Liver (tissue), 8 donors: ENCODE measurements at regions not wholly inside any gene's neighbourhood (a gene's known extent, or its start where the extent isn't known, plus 50 kb on each side); places are given as distances from the start of the nearest gene placed in this dataset.

ENCODE experiments used
- DNase-seq: peaks from one replicate; pipeline ENCODE4 v3.0.0-alpha.2; 2017; ENCODE audit warnings: low spot score
- H3K27ac ChIP-seq, 2 donors: one replicate each; pipeline ENCODE4 v1.7.0; 2013; ENCODE audit warnings: inconsistent platforms in 2 of 2, low read length in 2 of 2, control low read depth in 1 of 2, low read depth in 1 of 2, mild to moderate bottlenecking in 1 of 2
- H3K27me3 ChIP-seq, 4 donors: one replicate each; pipeline versions ENCODE4 v1.6.1 to v1.7.0; 2013; ENCODE audit warnings: low read length in 3 of 4, inconsistent platforms in 1 of 4, mild to moderate bottlenecking in 1 of 4, moderate library complexity in 1 of 4; ENCODE audit not compliant: control insufficient read depth in 4 of 4, insufficient read depth in 4 of 4
- H3K36me3 ChIP-seq, 4 donors: one replicate each; pipeline versions ENCODE4 v1.6.1 to v1.7.0; 2013; ENCODE audit warnings: low read length in 3 of 4, mild to moderate bottlenecking in 3 of 4, low read depth in 1 of 4, moderate library complexity in 1 of 4; ENCODE audit not compliant: control insufficient read depth in 4 of 4, insufficient read depth in 3 of 4
- H3K4me1 ChIP-seq, 4 donors: one replicate each; pipeline versions ENCODE4 v1.6.1 to v1.7.0; 2013; ENCODE audit warnings: low read length in 3 of 4, mild to moderate bottlenecking in 3 of 4, moderate library complexity in 1 of 4; ENCODE audit not compliant: control insufficient read depth in 4 of 4, insufficient read depth in 4 of 4
- H3K4me3 ChIP-seq, 3 donors: one replicate each; pipeline versions ENCODE4 v1.6.1 to v1.7.0; 2013; ENCODE audit warnings: low read length in 3 of 3, control low read depth in 1 of 3, low read depth in 1 of 3, mild to moderate bottlenecking in 1 of 3
- H3K9ac ChIP-seq, 2 donors: one replicate each; pipeline ENCODE4 v1.7.0; 2013; ENCODE audit warnings: low read length in 2 of 2, mild to moderate bottlenecking in 2 of 2, moderate library complexity in 2 of 2, control low read depth in 1 of 2, low read depth in 1 of 2
- H3K9me3 ChIP-seq, 4 donors: one replicate each; pipeline versions ENCODE4 v1.6.1 to v1.7.0; 2013; ENCODE audit warnings: low read length in 3 of 4; ENCODE audit not compliant: control insufficient read depth in 4 of 4
- EGR1 ChIP-seq, 2 donors: IDR thresholded peaks; 2 replicates each; pipeline ENCODE4 v1.6.1; 2016 to 2018; ENCODE audit warnings: antibody characterized with exemption in 2 of 2, low read depth in 2 of 2
- FOXA1 ChIP-seq: IDR thresholded peaks from 2 replicates; pipeline ENCODE4 v1.6.1; 2016; ENCODE audit warnings: antibody characterized with exemption
- FOXA2 ChIP-seq: IDR thresholded peaks from 2 replicates; pipeline ENCODE4 v1.6.1; 2016; ENCODE audit warnings: antibody characterized with exemption
- GABPA ChIP-seq, 2 donors: IDR thresholded peaks in 1 of 2; conservative IDR thresholded peaks in 1 of 2; 2 replicates each; pipeline ENCODE4 v1.6.1; 2016; ENCODE audit warnings: antibody characterized with exemption in 2 of 2, mild to moderate bottlenecking in 1 of 2, moderate library complexity in 1 of 2
- HNF4A ChIP-seq, 2 donors: conservative IDR thresholded peaks; 2 replicates each; pipeline ENCODE4 v1.6.1; 2016; ENCODE audit warnings: antibody characterized with exemption in 2 of 2, mild to moderate bottlenecking in 2 of 2
- HNF4G ChIP-seq: IDR thresholded peaks from 2 replicates; pipeline ENCODE4 v1.6.1; 2016; ENCODE audit warnings: antibody characterized with exemption
- JUND ChIP-seq, 2 donors: IDR thresholded peaks; 2 replicates each; pipeline ENCODE4 v1.6.1; 2016; ENCODE audit warnings: antibody characterized with exemption in 2 of 2
- RAD21 ChIP-seq, 2 donors: IDR thresholded peaks; 2 replicates each; pipeline ENCODE4 v1.6.1; 2016; ENCODE audit warnings: antibody characterized with exemption in 2 of 2, mild to moderate bottlenecking in 2 of 2
- RXRA ChIP-seq, 2 donors: IDR thresholded peaks; 2 replicates each; pipeline ENCODE4 v1.6.1; 2017 to 2018; ENCODE audit warnings: antibody characterized with exemption in 2 of 2, mild to moderate bottlenecking in 1 of 2
- SP1 ChIP-seq: IDR thresholded peaks from 2 replicates; pipeline ENCODE4 v1.6.1; 2018; ENCODE audit warnings: antibody characterized with exemption, mild to moderate bottlenecking
- TAF1 ChIP-seq: conservative IDR thresholded peaks from 2 replicates; pipeline ENCODE4 v1.6.1; 2016; ENCODE audit warnings: antibody characterized with exemption, mild to moderate bottlenecking
- YY1 ChIP-seq: IDR thresholded peaks from 2 replicates; pipeline ENCODE4 v1.6.1; 2016; ENCODE audit warnings: antibody characterized with exemption, mild to moderate bottlenecking
- WGBS: extraction: QIAGEN DNeasy Blood & Tissue Kit; methylation state at CpG from one replicate; pipeline ENCODE4 v1.1.7; 2013; 5-methylcytosine and 5-hydroxymethylcytosine counted together
- TF ChIP-seq, protein P1 (sequence below): IDR thresholded peaks from 2 replicates; pipeline ENCODE4 v1.6.1; 2016; ENCODE audit warnings: antibody characterized with exemption, mild to moderate bottlenecking
- TF ChIP-seq, protein P2 (sequence below): IDR thresholded peaks from 2 replicates; pipeline ENCODE4 v1.6.1; 2016; ENCODE audit warnings: antibody characterized with exemption
- TF ChIP-seq, protein P3 (sequence below): fragments of 150-350 bp; IDR thresholded peaks from 2 replicates; pipeline ENCODE4 v1.5.1; 2017; ENCODE audit warnings: improper control_type of control experiment, low read depth, low read length; ENCODE audit not compliant: missing input control
- TF ChIP-seq, protein P4 (sequence below): IDR thresholded peaks from 2 replicates; pipeline ENCODE4 v1.6.1; 2016; ENCODE audit warnings: antibody characterized with exemption
- donor health status: healthy.
- donor health status: healthy.
- donor health status: healthy.
- donor health status: healthy.
- donor health status: healthy.

GRCh38 chr13:104086210-104086609 lies 1020.0 kb upstream of the SLC10A2 start:
- Histone ChIP-seq H3K36me3 (no peaks in the 10 kb centered on the region), H3K27me3 (no peaks in the 10 kb centered on the region), H3K9ac (no peak overlapping the region), H3K9me3 (no peaks in the 10 kb centered on the region), H3K4me1 (no peaks in the 10 kb centered on the region), H3K4me3 (no peak overlapping the region), H3K27ac (no peak overlapping the region)
- WGBS = 70% methylated on average over 1 of the region's 1 CpG
- TF ChIP-seq GABPA (IDR thresholded peaks at IDR 0.05 in 1 of 2, conservative IDR thresholded peaks at IDR 0.05 in 1 of 2) (no peak), RXRA (IDR thresholded peaks at IDR 0.05) (no peak), YY1 (no peak), HNF4G (no peak), RAD21 (IDR thresholded peaks at IDR 0.05) (no peak), HNF4A (conservative IDR thresholded peaks at IDR 0.05) (no peak)
- TF ChIP-seq, protein P1, sequence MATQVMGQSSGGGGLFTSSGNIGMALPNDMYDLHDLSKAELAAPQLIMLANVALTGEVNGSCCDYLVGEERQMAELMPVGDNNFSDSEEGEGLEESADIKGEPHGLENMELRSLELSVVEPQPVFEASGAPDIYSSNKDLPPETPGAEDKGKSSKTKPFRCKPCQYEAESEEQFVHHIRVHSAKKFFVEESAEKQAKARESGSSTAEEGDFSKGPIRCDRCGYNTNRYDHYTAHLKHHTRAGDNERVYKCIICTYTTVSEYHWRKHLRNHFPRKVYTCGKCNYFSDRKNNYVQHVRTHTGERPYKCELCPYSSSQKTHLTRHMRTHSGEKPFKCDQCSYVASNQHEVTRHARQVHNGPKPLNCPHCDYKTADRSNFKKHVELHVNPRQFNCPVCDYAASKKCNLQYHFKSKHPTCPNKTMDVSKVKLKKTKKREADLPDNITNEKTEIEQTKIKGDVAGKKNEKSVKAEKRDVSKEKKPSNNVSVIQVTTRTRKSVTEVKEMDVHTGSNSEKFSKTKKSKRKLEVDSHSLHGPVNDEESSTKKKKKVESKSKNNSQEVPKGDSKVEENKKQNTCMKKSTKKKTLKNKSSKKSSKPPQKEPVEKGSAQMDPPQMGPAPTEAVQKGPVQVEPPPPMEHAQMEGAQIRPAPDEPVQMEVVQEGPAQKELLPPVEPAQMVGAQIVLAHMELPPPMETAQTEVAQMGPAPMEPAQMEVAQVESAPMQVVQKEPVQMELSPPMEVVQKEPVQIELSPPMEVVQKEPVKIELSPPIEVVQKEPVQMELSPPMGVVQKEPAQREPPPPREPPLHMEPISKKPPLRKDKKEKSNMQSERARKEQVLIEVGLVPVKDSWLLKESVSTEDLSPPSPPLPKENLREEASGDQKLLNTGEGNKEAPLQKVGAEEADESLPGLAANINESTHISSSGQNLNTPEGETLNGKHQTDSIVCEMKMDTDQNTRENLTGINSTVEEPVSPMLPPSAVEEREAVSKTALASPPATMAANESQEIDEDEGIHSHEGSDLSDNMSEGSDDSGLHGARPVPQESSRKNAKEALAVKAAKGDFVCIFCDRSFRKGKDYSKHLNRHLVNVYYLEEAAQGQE = no peak
- TF ChIP-seq, protein P2, sequence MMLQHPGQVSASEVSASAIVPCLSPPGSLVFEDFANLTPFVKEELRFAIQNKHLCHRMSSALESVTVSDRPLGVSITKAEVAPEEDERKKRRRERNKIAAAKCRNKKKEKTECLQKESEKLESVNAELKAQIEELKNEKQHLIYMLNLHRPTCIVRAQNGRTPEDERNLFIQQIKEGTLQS = no peak
- TF ChIP-seq, protein P3, sequence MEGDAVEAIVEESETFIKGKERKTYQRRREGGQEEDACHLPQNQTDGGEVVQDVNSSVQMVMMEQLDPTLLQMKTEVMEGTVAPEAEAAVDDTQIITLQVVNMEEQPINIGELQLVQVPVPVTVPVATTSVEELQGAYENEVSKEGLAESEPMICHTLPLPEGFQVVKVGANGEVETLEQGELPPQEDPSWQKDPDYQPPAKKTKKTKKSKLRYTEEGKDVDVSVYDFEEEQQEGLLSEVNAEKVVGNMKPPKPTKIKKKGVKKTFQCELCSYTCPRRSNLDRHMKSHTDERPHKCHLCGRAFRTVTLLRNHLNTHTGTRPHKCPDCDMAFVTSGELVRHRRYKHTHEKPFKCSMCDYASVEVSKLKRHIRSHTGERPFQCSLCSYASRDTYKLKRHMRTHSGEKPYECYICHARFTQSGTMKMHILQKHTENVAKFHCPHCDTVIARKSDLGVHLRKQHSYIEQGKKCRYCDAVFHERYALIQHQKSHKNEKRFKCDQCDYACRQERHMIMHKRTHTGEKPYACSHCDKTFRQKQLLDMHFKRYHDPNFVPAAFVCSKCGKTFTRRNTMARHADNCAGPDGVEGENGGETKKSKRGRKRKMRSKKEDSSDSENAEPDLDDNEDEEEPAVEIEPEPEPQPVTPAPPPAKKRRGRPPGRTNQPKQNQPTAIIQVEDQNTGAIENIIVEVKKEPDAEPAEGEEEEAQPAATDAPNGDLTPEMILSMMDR = no peak
- no peak for DNase-seq

DNA sequence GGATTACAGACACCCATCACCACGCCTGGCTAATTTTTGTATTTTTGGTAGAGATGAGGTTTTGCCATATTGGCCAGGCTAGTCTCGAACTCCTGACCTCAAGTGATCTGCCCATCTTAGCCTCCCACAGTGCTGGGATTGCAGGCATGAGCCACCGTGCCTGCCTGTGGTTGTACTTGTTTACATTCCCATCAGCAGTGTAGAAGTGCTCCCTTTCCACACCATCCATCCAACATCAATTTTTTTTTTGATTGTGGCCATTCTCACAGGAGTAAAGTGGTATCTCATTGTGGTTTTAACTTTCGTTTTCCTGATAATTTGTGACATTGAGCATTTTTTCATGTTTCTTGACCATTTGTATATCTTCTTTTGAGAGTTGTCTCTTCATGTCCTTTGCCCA lies 1019.4 kb upstream of the SLC10A2 start:
- TF ChIP-seq SP1 (no peak), FOXA1 (no peak), FOXA2 (no peak), EGR1 (IDR thresholded peaks at IDR 0.05; ENCODE audit: low read depth in 2 of 2) (no peak)
- H3K4me1 ChIP-seq = no peaks in the 10 kb centered on the region
- H3K36me3 ChIP-seq = no peaks in the 10 kb centered on the region
- H3K27ac ChIP-seq = no peak overlapping the region
- 61% methylated on average over 4 of the region's 4 CpGs for WGBS
- no peak overlapping the region for H3K9ac ChIP-seq
- no peak overlapping the region for H3K4me3 ChIP-seq
- no peak for DNase-seq
- H3K27me3 ChIP-seq = no peaks in the 10 kb centered on the region
- no peaks in the 10 kb centered on the region for H3K9me3 ChIP-seq

- no peaks in the 10 kb centered on the region for H3K36me3 ChIP-seq
- TF ChIP-seq HNF4A (conservative IDR thresholded peaks at IDR 0.05) (no peak), SP1 (no peak), FOXA2 (no peak), GABPA (IDR thresholded peaks at IDR 0.05 in 1 of 2, conservative IDR thresholded peaks at IDR 0.05 in 1 of 2) (no peak), RXRA (IDR thresholded peaks at IDR 0.05) (no peak), HNF4G (no peak), TAF1 (no peak), JUND (IDR thresholded peaks at IDR 0.05) (no peak), FOXA1 (no peak)
- TF ChIP-seq, protein P4, sequence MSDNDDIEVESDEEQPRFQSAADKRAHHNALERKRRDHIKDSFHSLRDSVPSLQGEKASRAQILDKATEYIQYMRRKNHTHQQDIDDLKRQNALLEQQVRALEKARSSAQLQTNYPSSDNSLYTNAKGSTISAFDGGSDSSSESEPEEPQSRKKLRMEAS = no peak
- no peaks in the 10 kb centered on the region for H3K27me3 ChIP-seq
- no peak overlapping the region for H3K9ac ChIP-seq
- DNase-seq = no peak
- H3K4me3 ChIP-seq = no peak overlapping the region
- no peak overlapping the region for H3K27ac ChIP-seq
- WGBS = 77% methylated on average over 2 of the region's 2 CpGs
- H3K4me1 ChIP-seq = no peaks in the 10 kb centered on the region
- peaks cover 0 to 3% (median 0%) of the 10 kb centered on the region in 4 donors for H3K9me3 ChIP-seq
These were observed 1008.1 kb upstream of the SLC10A2 start for GRCh38 chr13:104074326-104074725.
